SKM-1 treated with dmso at 0.1 percent for 144 hours (cell line): ENCODE measurements at regions not wholly inside any gene's neighbourhood (a gene's known extent, or its start where the extent isn't known, plus 50 kb on each side); places are given as distances from the start of the nearest gene placed in this dataset.

Experiments used
- DNase-seq: peaks from one replicate; lab custom pipeline; 2025; ENCODE audit not compliant: unreplicated experiment; lab: John Stamatoyannopoulos, UW

GRCh38 chr5:86768699-86769202, 151.0 kb downstream of the COX7C start:
- DNase-seq, result no peak

- DNase-seq, result no peak
These were observed 162.3 kb downstream of the COX7C start for GRCh38 chr5:86780018-86780417.

- DNase-seq, result no peak
These were observed 169.2 kb downstream of the COX7C start for GRCh38 chr5:86786955-86787354.

GRCh38 chr5:86795659-86796058, 177.9 kb downstream of the COX7C start:
- no peak for DNase-seq

GRCh38 chr5:86797677-86798076, 179.9 kb downstream of the COX7C start:
- no peak for DNase-seq

- no peak for DNase-seq
These were observed 188.5 kb downstream of the COX7C start for GRCh38 chr5:86806206-86806605.

- DNase-seq, result no peak
These were observed 189.6 kb downstream of the COX7C start for GRCh38 chr5:86807046-86808031.

- no peak for DNase-seq
These were observed 196.6 kb downstream of the COX7C start for GRCh38 chr5:86814315-86814714.

- no peak for DNase-seq
These were observed 197.2 kb downstream of the COX7C start for GRCh38 chr5:86814907-86815306.

GRCh38 chr5:86824637-86825036, 206.9 kb downstream of the COX7C start:
- DNase-seq, result no peak

- DNase-seq, result no peak
These were observed 213.4 kb downstream of the COX7C start for GRCh38 chr5:86831128-86831527.

GRCh38 chr5:86833868-86834267, 216.1 kb downstream of the COX7C start:
- DNase-seq, result no peak

GRCh38 chr5:86837610-86838009, 219.9 kb downstream of the COX7C start:
- DNase-seq, result no peak

- no peak for DNase-seq
These were observed 220.3 kb downstream of the COX7C start for GRCh38 chr5:86838083-86838482.

GRCh38 chr5:86841000-86841644, 223.4 kb downstream of the COX7C start:
- no peak for DNase-seq

GRCh38 chr5:86858442-86858841, 240.7 kb downstream of the COX7C start:
- no peak for DNase-seq

- no peak for DNase-seq
These were observed 243.8 kb downstream of the COX7C start for GRCh38 chr5:86861512-86861911.

GRCh38 chr5:86862093-86862492, 244.4 kb downstream of the COX7C start:
- no peak for DNase-seq

- no peak for DNase-seq
These were observed 246.3 kb downstream of the COX7C start for GRCh38 chr5:86864051-86864450.

- DNase-seq, result no peak
These were observed 247.6 kb downstream of the COX7C start for GRCh38 chr5:86865256-86865785.

- DNase-seq, result no peak
These were observed 248.3 kb downstream of the COX7C start for GRCh38 chr5:86866036-86866435.

GRCh38 chr5:86869268-86869667, 251.5 kb downstream of the COX7C start:
- no peak for DNase-seq
